Activated CD4-positive, alpha-beta memory T cell treated with anti-CD3 and anti-CD28 coated beads for 36 hours (primary cell): ENCODE measurements at regions not wholly inside any gene's neighbourhood (a gene's known extent, or its start where the extent isn't known, plus 50 kb on each side); places are given as distances from the start of the nearest gene placed in this dataset.

Experiments used
- CTCF ChIA-PET: fragments of 350-600 bp; sonication (Branson Sonifier 250); formaldehyde crosslinking; loops from one replicate; lab custom pipeline; 2021; ENCODE audit warnings: antibody characterized with exemption, inconsistent platforms; lab: Charles Lee
- POLR2A ChIA-PET: fragments of 350-600 bp; sonication (Branson Sonifier 250); formaldehyde crosslinking; loops from one replicate; lab custom pipeline; 2021; ENCODE audit warnings: antibody characterized with exemption; lab: Charles Lee
- DNase-seq: peaks from one replicate; pipeline ENCODE4 v3.0.0-alpha.2; 2020
- H3K27ac Mint-ChIP-seq: one replicate; pipeline ENCODE4 v1.8.0; 2021; ENCODE audit warnings: mixed read lengths
- H3K27me3 Mint-ChIP-seq: one replicate; pipeline ENCODE4 v1.8.0; 2021; ENCODE audit warnings: mixed read lengths
- H3K36me3 Mint-ChIP-seq: one replicate; pipeline ENCODE4 v1.8.0; 2021; ENCODE audit warnings: mixed read lengths
- H3K4me1 Mint-ChIP-seq: one replicate; pipeline ENCODE4 v1.8.0; 2021; ENCODE audit warnings: low read depth, mixed read lengths
- H3K4me3 Mint-ChIP-seq: one replicate; pipeline ENCODE4 v1.8.0; 2021; ENCODE audit warnings: mild to moderate bottlenecking, mixed read lengths
- H3K9me3 Mint-ChIP-seq: one replicate; pipeline ENCODE4 v1.8.0; 2021; ENCODE audit warnings: mixed read lengths
- intact Hi-C: fragments of 100-400 bp; cut with micrococcal nuclease; formaldehyde crosslinking; loops from one replicate; pipeline ENCODE4 v1.15.1; 2023

GRCh38 chr9:87156247-87156646, 208.9 kb upstream of the GAS1 start:
- CTCF ChIA-PET: no interaction called here
- Mint-ChIP-seq H3K4me1 (no peaks in the 10 kb centered on the region), H3K27me3 (peaks cover 7% of the 10 kb centered on the region), H3K27ac (no peak overlapping the region), H3K36me3 (no peaks in the 10 kb centered on the region), H3K9me3 (no peaks in the 10 kb centered on the region), H3K4me3 (no peak overlapping the region)
- POLR2A ChIA-PET: no interaction called here
- DNase-seq: no peak
- intact Hi-C loops: no loop called here

- intact Hi-C loops: no loop called here
- H3K9me3 Mint-ChIP-seq: no peaks in the 10 kb centered on the region
- ChIA-PET CTCF (no interaction called here), POLR2A (no interaction called here)
- no peak overlapping the region for H3K27ac Mint-ChIP-seq
- H3K4me1 Mint-ChIP-seq: no peaks in the 10 kb centered on the region
- peaks cover 2% of the 10 kb centered on the region for H3K27me3 Mint-ChIP-seq
- no peak for DNase-seq
- H3K4me3 Mint-ChIP-seq: no peak overlapping the region
- no peaks in the 10 kb centered on the region for H3K36me3 Mint-ChIP-seq
These were observed 210.2 kb upstream of the GAS1 start for GRCh38 chr9:87157366-87158031.

GRCh38 chr9:87158765-87159164, 211.5 kb upstream of the GAS1 start:
- DNase-seq: no peak
- intact Hi-C loops: no loop called here
- no peaks in the 10 kb centered on the region for H3K9me3 Mint-ChIP-seq
- no peaks in the 10 kb centered on the region for H3K4me1 Mint-ChIP-seq
- peaks cover 2% of the 10 kb centered on the region for H3K27me3 Mint-ChIP-seq
- POLR2A ChIA-PET: no interaction called here
- CTCF ChIA-PET: no interaction called here
- no peak overlapping the region for H3K27ac Mint-ChIP-seq
- no peak overlapping the region for H3K4me3 Mint-ChIP-seq
- no peaks in the 10 kb centered on the region for H3K36me3 Mint-ChIP-seq

- no peaks in the 10 kb centered on the region for H3K36me3 Mint-ChIP-seq
- H3K9me3 Mint-ChIP-seq: no peaks in the 10 kb centered on the region
- H3K4me1 Mint-ChIP-seq: no peaks in the 10 kb centered on the region
- H3K4me3 Mint-ChIP-seq: no peak overlapping the region
- H3K27ac Mint-ChIP-seq: no peak overlapping the region
- ChIA-PET POLR2A (no interaction called here), CTCF (no interaction called here)
- intact Hi-C loops: no loop called here
- no peak for DNase-seq
- H3K27me3 Mint-ChIP-seq: peaks cover 1% of the 10 kb centered on the region
These were observed 213.1 kb upstream of the GAS1 start for GRCh38 chr9:87160148-87161102.

- Mint-ChIP-seq H3K27me3 (peaks cover 6% of the 10 kb centered on the region), H3K36me3 (no peaks in the 10 kb centered on the region), H3K9me3 (no peaks in the 10 kb centered on the region), H3K4me3 (no peak overlapping the region), H3K27ac (no peak overlapping the region), H3K4me1 (no peaks in the 10 kb centered on the region)
- DNase-seq: no peak
- ChIA-PET CTCF (no interaction called here), POLR2A (no interaction called here)
- intact Hi-C loops: no loop called here
These were observed 219.9 kb upstream of the GAS1 start for GRCh38 chr9:87167161-87167560.

- Mint-ChIP-seq H3K4me3 (no peak overlapping the region), H3K9me3 (no peaks in the 10 kb centered on the region), H3K4me1 (no peaks in the 10 kb centered on the region), H3K27ac (no peak overlapping the region), H3K36me3 (no peaks in the 10 kb centered on the region), H3K27me3 (peaks cover 6% of the 10 kb centered on the region)
- CTCF ChIA-PET: no interaction called here
- intact Hi-C loops: no loop called here
- POLR2A ChIA-PET: no interaction called here
- no peak for DNase-seq
These were observed 220.3 kb upstream of the GAS1 start for GRCh38 chr9:87167582-87167981.

GRCh38 chr9:87178302-87178701, 231.0 kb upstream of the GAS1 start:
- CTCF ChIA-PET: no interaction called here

GRCh38 chr9:87179553-87180340, 232.4 kb upstream of the GAS1 start:
- Mint-ChIP-seq H3K27me3 (no peaks in the 10 kb centered on the region), H3K36me3 (no peaks in the 10 kb centered on the region), H3K4me1 (no peaks in the 10 kb centered on the region), H3K4me3 (no peak overlapping the region), H3K27ac (no peak overlapping the region), H3K9me3 (peaks cover 4% of the 10 kb centered on the region)
- POLR2A ChIA-PET: no interaction called here
- CTCF ChIA-PET: no interaction called here
- no peak for DNase-seq
- intact Hi-C loops: no loop called here

More at GRCh38 chr9:87178302-87178701, 231.0 kb upstream of the GAS1 start:
- POLR2A ChIA-PET: no interaction called here
- Mint-ChIP-seq H3K27me3 (no peaks in the 10 kb centered on the region), H3K4me3 (no peak overlapping the region), H3K36me3 (no peaks in the 10 kb centered on the region), H3K4me1 (no peaks in the 10 kb centered on the region), H3K9me3 (peaks cover 4% of the 10 kb centered on the region), H3K27ac (no peak overlapping the region)
- intact Hi-C loops: no loop called here
- DNase-seq: no peak

GRCh38 chr9:87180361-87180760, 233.1 kb upstream of the GAS1 start:
- Mint-ChIP-seq H3K36me3 (no peaks in the 10 kb centered on the region), H3K9me3 (peaks cover 4% of the 10 kb centered on the region), H3K27me3 (peaks cover 2% of the 10 kb centered on the region), H3K4me1 (no peaks in the 10 kb centered on the region), H3K27ac (no peak overlapping the region), H3K4me3 (no peak overlapping the region)
- DNase-seq: no peak
- ChIA-PET CTCF (no interaction called here), POLR2A (no interaction called here)
- intact Hi-C loops: no loop called here

- DNase-seq: no peak
- CTCF ChIA-PET: no interaction called here
- Mint-ChIP-seq H3K4me1 (no peaks in the 10 kb centered on the region), H3K9me3 (peaks cover 4% of the 10 kb centered on the region), H3K4me3 (no peak overlapping the region), H3K27ac (no peak overlapping the region), H3K36me3 (no peaks in the 10 kb centered on the region), H3K27me3 (peaks cover 2% of the 10 kb centered on the region)
- POLR2A ChIA-PET: no interaction called here
- intact Hi-C loops: no loop called here
These were observed 233.5 kb upstream of the GAS1 start for GRCh38 chr9:87180841-87181240.

GRCh38 chr9:87181670-87182069, 234.4 kb upstream of the GAS1 start:
- DNase-seq: no peak
- POLR2A ChIA-PET: interaction anchor here (0.6 kb wide), 1 partner anchor 601 kb away, joined by 3 read pairs; no protein-coding TSS in a partner anchor
- intact Hi-C loops: no loop called here
- CTCF ChIA-PET: no interaction called here
- Mint-ChIP-seq H3K4me3 (no peak overlapping the region), H3K27me3 (peaks cover 2% of the 10 kb centered on the region), H3K27ac (no peak overlapping the region), H3K9me3 (peaks cover 4% of the 10 kb centered on the region), H3K4me1 (no peaks in the 10 kb centered on the region), H3K36me3 (no peaks in the 10 kb centered on the region)

GRCh38 chr9:87184956-87185642, 237.8 kb upstream of the GAS1 start:
- H3K27ac Mint-ChIP-seq: no peak overlapping the region
- DNase-seq: no peak
- POLR2A ChIA-PET: no interaction called here
- no peaks in the 10 kb centered on the region for H3K36me3 Mint-ChIP-seq
- H3K4me3 Mint-ChIP-seq: no peak overlapping the region
- peaks cover 5% of the 10 kb centered on the region for H3K27me3 Mint-ChIP-seq
- intact Hi-C loops: no loop called here
- no peaks in the 10 kb centered on the region for H3K4me1 Mint-ChIP-seq
- CTCF ChIA-PET: no interaction called here
- peaks cover 4% of the 10 kb centered on the region for H3K9me3 Mint-ChIP-seq
